BJ (cell line): ENCODE measurements at regions not wholly inside any gene's neighbourhood (a gene's known extent, or its start where the extent isn't known, plus 50 kb on each side); places are given as distances from the start of the nearest gene placed in this dataset.

Experiments used
- CTCF ChIA-PET: fragments of 350-600 bp; formaldehyde crosslinking; extraction: SDS; loops from one replicate; lab custom pipeline; 2021; ENCODE audit warnings: antibody characterized with exemption, inconsistent platforms; lab: Yijun Ruan, JAX
- POLR2A ChIA-PET: fragments of 300-600 bp; sonication (Branson Sonifier 250); formaldehyde crosslinking; extraction: SDS; loops from one replicate; lab custom pipeline; 2021; ENCODE audit warnings: antibody characterized with exemption; lab: Charles Lee
- DNase-seq: peaks from one replicate; pipeline ENCODE4 v3.0.0-alpha.2; 2011; ENCODE audit warnings: low read depth
- H3K27me3 ChIP-seq: 2 replicates; pipeline ENCODE4 v1.6.0; 2011; ENCODE audit warnings: low read length; ENCODE audit not compliant: control insufficient read depth, insufficient read depth
- H3K36me3 ChIP-seq: 2 replicates; pipeline ENCODE4 v1.5.1; 2011; ENCODE audit warnings: low read length; ENCODE audit not compliant: control insufficient read depth, insufficient read depth
- H3K4me3 ChIP-seq: 2 replicates; pipeline ENCODE4 v1.5.1; 2011; ENCODE audit warnings: low read depth, mild to moderate bottlenecking, control low read depth, low read length
- CTCF ChIP-seq: IDR thresholded peaks from 2 replicates; pipeline ENCODE4 v1.5.1; 2011; ENCODE audit warnings: low read depth, mild to moderate bottlenecking, control low read depth, inconsistent platforms, low read length, moderate library complexity; ENCODE audit not compliant: insufficient read depth

DNA sequence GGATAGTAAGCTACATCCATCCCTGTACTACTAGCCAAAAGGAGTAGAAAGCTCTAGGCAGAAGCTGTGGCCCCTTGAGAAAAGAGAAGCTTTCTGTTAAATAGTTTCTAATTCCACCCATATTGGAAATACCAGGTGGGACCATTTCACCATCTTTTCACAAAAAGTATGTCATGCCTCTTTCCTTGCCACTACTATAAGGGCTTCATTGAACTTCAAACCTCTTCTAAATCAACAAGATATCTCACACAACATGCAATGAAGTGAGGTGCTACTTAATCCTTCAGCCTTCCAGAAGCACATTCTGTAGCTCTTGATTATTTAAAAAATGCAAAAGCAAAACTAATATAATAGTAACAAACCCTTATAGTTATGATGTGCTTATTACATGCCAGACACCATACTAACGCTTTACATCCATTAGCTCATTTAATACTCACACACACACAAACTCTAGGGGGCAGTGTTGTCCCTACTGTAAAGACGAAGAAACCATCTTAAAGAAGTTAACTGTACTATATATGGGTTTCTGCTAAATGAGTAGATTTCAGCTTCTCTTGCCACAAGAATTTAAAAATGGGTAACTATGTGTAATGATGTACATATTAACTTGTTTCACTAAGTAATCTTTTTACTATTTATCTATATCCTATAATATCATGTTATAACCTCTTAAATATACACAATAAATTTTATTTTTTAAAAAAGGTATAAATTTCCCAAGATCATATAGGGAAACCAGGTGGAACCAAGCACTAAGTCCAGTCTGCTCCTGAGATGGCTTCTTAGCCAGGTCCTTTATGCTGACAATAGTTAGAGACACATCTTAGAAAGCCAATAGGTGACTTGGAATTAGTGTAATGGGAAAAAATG is 124.4 kb downstream of the RPS29 start:
- POLR2A ChIA-PET: interaction anchor here (0.6 kb wide), 1 partner anchor 158 kb away, joined by 21 read pairs; the partner anchor contains the start of gene RPL36AL
- DNase-seq: peak; percentile 16
- H3K36me3 ChIP-seq: no peaks in the 10 kb centered on the region
- peak; percentile 66 for TF ChIP-seq CTCF
- CTCF ChIA-PET: interaction anchor here (0.7 to 3.4 kb wide), 21 partner anchors 10 to 172 kb away, joined by 3 to 28 read pairs (median 6); partner anchors contain the start of genes LRR1 and RPS29
- H3K27me3 ChIP-seq: no peaks in the 10 kb centered on the region
- H3K4me3 ChIP-seq: no peak overlapping the region

DNA sequence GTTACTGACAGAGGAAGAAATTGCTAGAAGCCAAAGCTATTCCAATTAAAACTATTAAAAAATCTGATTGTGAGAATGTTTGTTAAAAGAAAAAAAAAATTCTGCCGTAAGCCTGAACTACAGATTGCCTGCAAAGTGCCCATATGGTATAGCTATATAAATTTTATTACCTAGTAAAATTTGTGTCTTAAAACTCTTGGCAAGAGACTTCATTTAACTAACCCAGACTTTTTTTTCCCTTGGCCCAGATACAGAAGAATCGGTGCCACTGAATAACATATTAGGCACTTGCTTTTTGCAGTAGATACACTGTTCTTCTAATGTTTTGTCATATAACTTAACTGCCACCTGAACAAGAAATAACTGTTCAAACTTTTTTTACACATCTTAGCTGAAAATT is 125.5 kb downstream of the RPS29 start:
- Histone ChIP-seq H3K27me3 (no peaks in the 10 kb centered on the region), H3K4me3 (no peak overlapping the region), H3K36me3 (no peaks in the 10 kb centered on the region)
- TF ChIP-seq CTCF: no peak
- ChIA-PET POLR2A (no interaction called here), CTCF (interaction anchor here (0.7 to 3.4 kb wide), 10 partner anchors 9 to 173 kb away, joined by 3 to 28 read pairs (median 6); no protein-coding TSS in a partner anchor)
- no peak for DNase-seq

- no peak overlapping the region for H3K4me3 ChIP-seq
- no peaks in the 10 kb centered on the region for H3K27me3 ChIP-seq
- no peak for DNase-seq
- CTCF ChIA-PET: interaction anchor here (1.8 kb wide), 1 partner anchor 18 kb away, joined by 4 read pairs; no protein-coding TSS in a partner anchor
- POLR2A ChIA-PET: no interaction called here
- no peaks in the 10 kb centered on the region for H3K36me3 ChIP-seq
- no peak for TF ChIP-seq CTCF
Observed at GRCh38 chr14:49456589-49456988, 129.6 kb downstream of the RPS29 start.

DNA sequence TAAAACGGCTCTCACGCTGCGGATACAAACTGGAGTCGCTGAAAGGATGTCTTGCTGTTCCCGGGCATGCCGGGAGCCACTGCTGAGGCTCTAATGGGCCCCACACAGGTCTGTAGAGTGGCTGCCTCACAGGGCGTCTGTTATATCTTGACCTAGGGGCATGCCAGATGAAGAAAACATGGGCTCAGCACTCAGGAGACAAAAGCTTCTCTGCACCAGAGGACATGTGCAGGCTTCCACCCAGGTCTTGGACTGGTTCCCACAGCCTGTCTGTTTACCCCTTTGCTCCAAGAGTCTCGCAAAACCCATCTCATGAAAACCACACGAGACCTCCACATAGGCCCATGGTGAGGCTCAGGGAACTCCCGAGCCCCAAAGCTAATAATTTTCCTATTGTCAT is 134.2 kb downstream of the RPS29 start:
- TF ChIP-seq CTCF: no peak
- DNase-seq: no peak
- ChIA-PET CTCF (interaction anchor here (2.7 kb wide), 1 partner anchor 10 kb away, joined by 13 read pairs; no protein-coding TSS in a partner anchor), POLR2A (no interaction called here)
- Histone ChIP-seq H3K4me3 (no peak overlapping the region), H3K36me3 (no peaks in the 10 kb centered on the region), H3K27me3 (no peaks in the 10 kb centered on the region)

GRCh38 chr14:49449749-49450148 is 136.4 kb downstream of the RPS29 start:
- CTCF ChIA-PET: interaction anchor here (1.1 kb wide), 1 partner anchor 36 kb away, joined by 3 read pairs; no protein-coding TSS in a partner anchor
- TF ChIP-seq CTCF: no peak
- H3K36me3 ChIP-seq: no peaks in the 10 kb centered on the region
- no peaks in the 10 kb centered on the region; the same call in 1 of the 2 replicates for H3K27me3 ChIP-seq
- POLR2A ChIA-PET: no interaction called here
- no peak for DNase-seq
- H3K4me3 ChIP-seq: no peak overlapping the region
